Putamen (tissue), 1 donor: ENCODE measurements at regions not wholly inside any gene's neighbourhood (a gene's known extent, or its start where the extent isn't known, plus 50 kb on each side); places are given as distances from the start of the nearest gene placed in this dataset.

Experiments
- DNase-seq: peaks from one replicate; pipeline ENCODE4 v3.0.0-alpha.2; 2016; ENCODE audit warnings: low spot score

DNA sequence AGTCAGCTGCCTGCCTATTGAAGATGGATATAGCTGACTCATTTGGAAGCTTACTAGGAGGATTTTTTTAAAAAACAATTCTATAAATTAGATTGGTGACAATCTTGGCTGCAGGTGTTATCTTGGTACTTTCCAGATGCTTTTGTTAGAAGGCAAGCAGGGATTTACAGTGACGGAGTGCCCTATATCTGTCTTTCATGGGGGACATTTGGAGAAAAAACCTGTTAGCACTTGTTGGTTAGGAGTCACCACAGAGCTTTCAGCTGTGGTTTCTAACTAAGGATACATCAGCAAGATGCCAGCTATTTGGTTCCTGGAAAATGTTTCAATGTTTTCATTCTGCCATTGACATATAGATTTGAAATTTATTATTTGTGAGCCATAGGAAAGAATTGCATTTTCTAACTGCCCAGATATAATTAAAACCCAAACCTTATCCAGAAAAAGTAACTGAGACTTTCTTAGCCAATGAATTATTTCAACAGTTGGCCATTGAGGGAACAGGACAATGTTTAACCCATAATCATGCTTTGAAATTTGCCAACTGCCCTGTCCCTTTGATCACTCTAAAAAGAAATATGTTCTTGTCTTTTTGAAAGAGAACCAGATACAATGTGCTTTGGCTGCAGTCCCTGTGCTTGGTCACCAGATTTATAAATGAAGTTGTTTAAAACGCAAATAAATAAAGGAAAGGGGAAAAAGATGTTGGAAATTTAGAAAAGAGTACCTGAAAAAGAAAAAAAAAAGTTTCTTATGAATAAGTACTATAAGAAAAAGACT lies 761.0 kb upstream of the CXADR start:
- DNase-seq, result no peak

DNA sequence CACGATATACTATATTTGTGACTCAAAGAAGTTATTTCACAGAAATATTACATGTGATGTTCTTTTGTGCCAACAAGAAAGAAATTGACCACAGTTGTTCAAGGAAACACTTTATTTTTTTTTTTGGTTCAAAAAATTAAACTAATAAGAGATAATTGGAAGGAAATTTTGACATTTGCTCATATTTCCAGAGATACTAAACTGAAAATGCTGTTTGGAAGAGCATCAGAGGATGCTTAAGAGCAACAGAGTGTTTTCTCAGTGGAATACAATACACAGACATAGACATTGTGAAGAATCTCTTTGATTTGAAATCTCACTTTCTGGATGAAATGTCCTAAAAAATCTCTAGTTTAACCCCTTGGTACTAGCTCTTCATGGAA lies 760.4 kb upstream of the CXADR start:
- DNase-seq, result no peak

DNA sequence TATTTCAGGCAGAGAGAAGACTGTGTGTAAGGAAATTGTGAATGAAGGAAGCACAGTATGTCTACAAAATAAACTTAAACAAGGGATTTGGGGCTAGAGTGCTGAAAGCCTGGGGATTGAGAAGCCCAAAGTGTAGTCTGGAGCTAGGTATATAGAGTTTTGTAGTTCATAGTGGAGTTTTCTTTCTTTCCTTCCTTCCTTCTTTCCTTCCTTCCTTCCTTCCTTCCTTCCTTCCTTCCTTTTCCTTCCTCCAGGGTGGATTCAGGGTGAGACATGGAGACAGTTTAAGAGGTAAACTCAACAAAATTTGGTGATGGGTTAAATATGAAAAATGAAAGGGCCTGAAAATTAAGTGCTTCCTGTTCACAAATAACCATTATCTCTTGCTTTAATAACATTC lies 757.8 kb upstream of the CXADR start:
- DNase-seq, result no peak

DNA sequence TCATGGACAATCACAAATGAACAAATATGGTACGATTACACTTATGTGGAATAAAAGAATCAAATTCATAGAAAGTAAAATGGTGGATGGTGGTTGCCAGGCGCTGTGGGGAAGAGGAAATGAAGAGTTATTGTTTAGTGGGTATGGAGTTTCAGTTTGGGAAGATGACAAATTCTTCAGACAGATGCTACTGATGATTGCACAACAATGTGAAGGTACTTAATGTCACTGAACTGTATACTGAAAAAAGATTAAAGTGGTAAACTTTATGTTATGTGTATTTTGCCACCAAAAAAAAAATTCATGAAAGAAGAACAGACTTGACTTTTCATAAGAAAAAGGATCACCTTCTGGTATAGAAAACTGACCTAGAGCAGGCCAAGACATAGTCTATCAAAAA lies 745.6 kb upstream of the CXADR start:
- DNase-seq, result no peak

DNA sequence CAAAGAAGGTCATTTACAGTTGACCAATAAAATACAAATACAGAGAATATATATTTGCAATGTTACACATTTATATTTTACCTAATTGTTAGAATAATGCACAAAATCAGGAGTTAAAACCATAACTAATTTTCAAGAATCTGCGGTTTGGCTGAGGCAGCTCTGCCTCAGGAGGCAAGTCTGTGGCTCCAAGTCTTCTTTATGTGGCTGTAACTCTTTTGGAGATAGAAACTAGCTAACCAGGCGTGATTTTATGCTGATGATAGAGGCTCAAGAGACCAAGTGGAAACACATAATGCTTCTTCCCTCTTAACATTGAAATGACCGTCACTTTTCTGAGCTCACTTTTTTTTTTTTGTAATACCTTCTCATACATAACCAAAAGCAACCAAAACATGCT lies 744.7 kb upstream of the CXADR start:
- no peak for DNase-seq

DNA sequence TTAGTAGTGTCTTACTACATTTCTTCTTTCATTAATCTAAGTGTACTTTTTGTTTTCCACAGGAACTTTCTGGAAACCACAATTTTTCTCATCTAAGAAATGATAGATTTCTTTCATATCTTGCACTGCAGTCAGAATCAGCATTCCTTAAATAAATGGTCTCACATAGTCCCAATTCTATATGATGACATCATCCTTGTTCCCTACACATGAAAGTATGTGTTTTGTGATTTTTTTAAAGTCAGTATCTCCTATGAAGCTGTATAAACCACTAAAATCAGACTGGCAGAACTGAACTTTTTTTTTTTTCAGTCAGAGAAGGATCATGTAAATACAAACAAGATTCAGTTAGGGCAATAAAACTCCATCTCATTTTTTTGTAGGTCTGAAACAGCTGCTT lies 742.6 kb upstream of the CXADR start:
- DNase-seq, result no peak

DNA sequence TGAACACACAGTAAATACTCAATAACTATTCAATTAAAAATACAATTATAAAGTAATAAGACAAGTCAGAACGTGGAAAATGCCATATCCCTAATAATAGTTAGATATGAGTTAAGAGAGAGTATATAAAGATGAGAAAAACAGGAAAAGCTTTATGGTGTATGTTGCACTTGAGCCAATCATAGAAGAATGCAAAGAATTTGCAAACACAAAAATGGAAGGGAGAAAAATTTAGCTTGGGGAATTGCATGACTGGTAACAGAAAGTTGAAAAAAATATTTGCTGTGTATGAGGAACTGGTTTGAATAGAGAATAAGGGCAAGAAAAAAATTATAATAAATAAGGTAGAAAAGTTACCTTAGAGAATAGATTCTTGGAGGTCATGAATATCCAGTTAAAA lies 739.6 kb upstream of the CXADR start:
- no peak for DNase-seq

DNA sequence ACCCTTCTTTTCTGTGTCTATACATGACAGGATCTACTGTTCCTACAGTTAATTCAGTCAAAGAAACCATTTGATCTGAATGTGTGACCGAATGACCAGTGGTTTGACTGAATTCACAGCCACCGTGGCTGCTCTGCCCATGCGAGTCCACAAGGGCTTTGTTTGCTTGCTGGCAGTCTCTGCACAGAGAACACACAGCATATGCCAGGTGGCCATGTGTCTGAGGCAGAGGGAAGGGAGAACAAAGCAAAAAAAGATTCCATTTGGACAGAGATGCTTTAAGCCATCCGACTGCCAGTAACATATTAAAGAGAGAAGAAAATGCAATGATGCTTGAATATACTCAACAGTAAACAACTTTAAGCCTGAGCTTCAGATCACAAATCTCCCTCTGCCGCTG lies 737.8 kb upstream of the CXADR start:
- DNase-seq, result peak; percentile 37

DNA sequence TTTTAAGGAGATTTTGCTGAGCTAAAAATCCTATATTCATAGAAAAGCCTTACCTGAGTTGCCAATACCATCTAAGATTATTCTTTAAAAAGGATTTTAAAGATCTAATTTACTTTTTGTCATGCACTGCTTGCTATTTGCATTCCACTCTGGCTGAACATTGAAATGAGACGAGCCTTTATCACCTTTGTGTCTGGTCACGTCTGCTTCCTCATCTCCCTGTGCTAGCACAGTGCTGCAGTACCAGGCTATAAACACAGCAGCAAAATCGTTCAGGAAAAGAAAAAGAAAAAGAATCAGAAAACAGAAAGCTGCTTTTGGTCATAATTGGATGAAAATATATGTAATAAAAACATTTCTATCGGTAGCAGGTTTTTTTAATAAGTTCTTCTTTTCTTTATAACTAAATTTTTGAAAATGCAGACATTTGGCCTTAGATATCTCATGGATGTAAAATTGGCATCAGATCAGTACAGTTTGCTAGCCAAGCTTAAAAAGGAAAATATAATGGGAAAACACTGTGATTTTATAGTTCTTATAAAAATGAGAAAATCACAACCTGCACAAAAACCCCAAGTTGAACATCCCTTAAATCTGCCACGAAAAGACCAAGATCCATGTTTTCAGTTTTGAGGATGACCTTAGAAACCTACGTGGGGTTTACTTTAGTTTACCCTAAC lies 735.7 kb upstream of the CXADR start:
- DNase-seq, result no peak

DNA sequence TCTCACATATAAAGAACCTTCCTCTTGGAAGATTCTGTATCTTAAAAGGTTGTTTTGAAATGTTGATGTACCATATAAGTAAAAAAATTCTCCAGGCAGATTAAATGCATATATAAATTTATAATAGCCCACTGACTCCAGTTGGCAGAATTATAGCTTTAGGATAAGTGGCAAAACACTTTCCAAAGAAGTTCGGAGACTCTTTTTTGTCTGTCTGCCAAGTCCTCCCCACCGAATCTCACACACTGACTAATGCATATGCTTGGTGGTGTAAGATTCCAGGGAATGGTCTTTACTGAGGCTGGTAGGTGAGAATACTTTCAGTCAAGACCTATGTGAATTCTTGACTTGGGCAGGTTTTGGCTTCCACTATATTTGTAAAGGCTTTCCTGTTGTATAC lies 724.3 kb upstream of the CXADR start:
- no peak for DNase-seq

DNA sequence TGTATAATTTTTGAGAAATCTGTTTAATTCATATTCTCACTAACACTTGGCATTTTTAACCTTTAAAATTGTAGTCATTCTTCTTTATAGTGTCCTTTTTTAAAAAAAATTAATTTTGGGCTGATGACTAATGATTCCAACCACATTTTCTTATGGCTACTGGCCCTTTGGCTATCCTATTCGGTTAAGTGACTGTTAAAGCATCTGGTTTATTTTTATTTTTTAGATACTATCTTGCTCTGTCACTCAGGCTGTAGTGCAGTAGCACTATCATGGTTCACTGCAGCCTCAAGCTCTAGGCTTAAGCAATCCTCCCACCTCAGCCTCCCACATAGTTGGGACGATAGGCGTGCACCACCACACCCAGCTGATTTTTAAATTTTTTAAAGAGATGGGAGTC lies 723.2 kb upstream of the CXADR start:
- DNase-seq, result no peak

DNA sequence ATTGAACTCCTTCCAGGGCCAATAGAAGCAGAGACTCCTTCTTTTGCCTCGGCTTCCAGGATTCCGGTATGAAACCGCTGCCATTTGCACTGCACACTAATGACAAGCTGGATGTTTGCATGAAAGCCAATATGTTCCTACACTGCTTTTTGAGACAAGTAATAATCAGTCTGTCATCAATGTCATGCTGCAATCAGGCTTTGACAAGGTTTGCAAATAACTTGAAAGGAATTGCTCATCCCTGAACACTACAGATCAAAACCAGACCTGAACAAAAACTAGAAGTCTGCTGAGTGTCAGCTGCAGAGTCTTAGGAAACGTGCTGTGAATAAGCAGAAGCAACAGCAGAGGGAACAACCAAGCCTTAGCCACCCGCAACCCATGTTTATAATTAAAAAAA lies 720.7 kb upstream of the CXADR start:
- DNase-seq, result peak; percentile 9

DNA sequence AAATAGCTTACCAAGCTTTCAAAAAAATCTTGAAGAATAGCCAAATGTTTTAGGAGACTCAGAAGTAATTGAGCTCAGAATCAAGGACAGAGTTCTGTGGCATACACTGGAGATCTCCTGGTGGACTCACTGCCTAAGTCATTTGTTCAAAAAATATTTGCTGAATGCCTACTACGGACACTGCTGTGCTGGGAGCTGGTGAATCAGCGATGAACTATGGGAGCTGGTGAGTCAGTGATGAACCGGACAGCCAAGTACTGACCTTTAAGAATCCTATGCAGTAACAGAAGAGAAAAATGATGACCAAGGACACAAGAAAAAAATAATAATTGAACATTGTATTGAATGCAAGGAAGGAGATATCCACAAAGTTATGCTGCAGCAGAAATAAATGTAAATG lies 717.9 kb upstream of the CXADR start:
- DNase-seq, result no peak

DNA sequence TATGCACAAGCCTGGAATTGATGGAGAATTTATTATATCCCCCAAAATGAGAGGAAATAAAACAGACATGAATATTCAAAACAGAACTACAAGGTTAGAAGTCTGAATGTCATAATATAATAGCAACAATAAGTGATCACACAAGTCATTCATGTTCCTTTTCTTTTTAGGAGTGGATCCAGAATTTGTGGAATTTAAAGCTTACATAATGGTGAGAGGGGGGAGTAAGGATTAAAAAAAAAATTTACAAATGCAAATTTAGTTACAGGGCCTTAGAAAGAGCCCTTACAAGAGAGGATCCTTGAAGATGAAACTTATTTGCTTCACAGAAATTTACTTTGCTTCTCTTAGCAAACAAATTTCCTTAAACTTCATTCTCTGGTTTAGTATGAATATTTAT lies 716.1 kb upstream of the CXADR start:
- no peak for DNase-seq

DNA sequence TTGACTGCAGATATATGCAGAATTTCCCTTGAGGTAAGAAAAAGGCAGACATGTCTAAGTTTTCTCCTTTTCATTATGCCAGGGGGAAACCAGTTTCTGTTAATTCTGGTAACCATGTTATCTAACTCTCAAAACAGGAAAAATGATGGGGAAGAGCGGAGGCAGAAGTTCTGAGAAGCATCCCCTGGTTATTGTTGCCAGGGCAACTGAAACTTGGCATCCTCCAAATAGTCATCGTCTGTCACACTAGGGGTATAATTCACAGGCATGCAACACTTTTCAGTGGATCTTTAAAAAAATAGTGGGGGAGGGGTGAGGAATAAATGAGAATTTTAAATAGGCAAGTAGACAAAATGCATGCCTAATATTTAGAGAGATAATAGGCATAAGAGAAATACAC lies 715.3 kb upstream of the CXADR start:
- peak; percentile 19 for DNase-seq

DNA sequence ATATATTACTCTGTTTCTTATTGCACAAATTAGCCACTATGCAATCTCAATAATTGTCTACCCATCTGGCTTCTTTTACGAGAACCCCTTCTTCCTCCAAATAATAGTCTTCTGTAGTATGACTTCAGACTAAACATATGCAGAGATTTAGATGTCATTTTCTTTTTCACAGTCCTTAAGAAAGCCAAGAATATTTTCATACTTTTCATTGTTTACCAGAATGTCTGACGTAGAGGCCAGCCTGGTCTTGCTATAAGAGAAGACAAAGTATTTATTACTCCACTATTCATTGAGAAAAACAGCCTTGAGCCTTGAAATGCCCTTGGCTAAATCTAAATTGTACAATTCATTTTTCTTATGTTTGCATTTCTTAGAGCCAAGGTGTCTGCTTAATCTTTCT lies 714.9 kb upstream of the CXADR start:
- DNase-seq, result no peak

DNA sequence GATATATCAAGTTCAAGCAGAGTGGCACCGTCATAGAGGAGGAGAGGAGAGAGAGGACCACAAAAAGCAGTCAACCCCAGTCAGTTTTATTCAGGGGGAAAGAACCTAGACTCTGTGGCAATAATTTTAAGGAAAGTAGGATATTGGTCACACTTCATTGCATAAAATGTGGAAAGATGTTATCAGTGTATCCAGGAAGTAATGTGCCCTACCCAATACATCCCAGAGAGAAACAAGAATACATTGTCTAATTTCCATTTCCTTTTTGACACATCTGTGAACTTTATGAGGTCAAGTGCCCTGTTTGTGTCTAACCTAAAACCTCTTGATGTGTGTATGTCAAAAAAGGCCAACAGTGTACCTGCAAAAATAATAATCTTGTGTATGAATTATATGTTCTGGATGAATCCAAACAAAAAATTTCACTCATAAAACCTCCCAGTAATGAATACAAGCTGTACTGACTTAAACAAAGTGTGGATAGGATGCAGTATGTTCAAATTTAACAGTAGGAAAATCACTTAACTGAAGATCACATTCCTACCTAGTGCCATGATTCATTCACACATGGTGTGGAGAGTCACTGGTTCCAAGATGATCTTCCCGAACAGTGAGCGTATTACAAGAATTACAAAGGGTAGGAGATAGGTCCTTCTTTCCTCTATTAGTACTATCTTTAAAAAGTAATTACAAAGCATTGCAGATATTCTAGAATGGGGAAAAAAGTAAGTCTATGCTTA lies 712.1 kb upstream of the CXADR start:
- DNase-seq, result no peak

DNA sequence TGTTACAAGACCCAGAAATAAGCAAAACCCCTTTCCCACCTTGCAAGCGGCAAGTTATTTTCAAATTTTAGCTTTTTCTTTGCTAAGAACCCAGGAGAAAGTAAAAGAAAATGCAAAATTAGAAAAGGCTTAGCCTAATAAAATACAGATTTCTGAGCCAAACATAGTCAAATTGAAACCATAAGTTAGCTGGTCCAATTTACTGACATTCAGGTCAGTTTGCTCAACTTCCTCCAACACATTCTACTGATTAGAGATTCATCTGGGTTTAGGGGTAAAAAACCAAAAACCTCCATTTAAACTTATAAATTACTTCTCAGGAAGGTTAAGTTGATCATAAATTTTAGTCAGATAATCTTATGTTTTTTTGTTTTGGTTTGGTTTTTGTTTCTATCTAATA lies 701.8 kb upstream of the CXADR start:
- no peak for DNase-seq

DNA sequence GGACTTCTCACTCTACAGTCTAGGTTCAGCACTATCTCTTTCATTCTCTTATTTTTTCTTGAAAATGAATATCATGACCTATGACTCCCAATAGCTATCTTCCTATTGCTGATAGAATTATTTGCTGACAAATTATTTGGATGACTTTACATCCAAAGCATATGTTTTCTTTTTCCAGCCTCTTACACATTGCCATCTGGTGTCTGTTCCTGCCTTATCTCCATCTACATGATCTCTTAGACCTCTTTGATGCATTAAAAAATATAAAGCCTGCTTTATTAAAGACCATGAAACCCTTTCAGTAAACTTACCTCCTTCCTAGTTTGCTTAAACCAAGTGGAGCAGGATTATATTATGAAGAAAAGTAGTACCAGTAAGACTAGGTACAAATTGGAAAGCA lies 700.9 kb upstream of the CXADR start:
- no peak for DNase-seq

DNA sequence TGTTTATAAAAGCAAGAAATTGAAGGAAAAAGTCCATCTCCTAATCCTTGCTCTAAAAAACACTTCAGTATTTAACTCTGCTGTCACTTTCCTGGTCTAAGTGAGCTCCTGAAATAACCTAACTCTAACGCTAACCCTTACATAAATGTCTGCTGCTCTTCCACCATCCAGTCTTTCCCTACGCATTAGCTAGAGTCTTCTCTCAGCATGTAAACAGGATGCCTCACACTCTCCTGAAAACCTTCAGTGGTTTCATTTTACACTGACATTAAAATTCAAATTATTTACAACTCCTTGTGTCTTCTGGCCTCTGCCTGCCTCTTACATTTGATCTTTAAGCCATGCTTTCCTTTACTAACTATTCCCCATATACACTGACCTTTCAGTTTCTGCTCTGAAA lies 697.6 kb upstream of the CXADR start:
- DNase-seq, result no peak

DNA sequence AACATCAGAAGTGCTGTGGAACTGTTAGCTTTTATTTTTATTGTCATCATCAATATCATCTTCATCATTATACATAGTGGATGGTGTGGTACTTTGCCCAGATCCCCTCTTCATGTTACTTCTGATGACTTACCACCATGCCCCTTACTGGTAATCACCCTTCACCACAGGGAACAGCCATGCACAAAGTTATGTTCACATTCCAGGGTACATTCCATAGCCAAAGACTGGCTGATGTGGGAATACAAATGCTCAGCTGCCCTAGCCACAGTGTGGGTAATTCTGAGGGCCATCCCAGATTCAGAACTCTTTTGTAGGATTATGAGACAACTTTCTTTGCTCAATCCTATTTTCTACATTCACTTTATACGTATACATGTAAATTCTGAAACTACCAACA lies 691.3 kb upstream of the CXADR start:
- DNase-seq, result no peak

DNA sequence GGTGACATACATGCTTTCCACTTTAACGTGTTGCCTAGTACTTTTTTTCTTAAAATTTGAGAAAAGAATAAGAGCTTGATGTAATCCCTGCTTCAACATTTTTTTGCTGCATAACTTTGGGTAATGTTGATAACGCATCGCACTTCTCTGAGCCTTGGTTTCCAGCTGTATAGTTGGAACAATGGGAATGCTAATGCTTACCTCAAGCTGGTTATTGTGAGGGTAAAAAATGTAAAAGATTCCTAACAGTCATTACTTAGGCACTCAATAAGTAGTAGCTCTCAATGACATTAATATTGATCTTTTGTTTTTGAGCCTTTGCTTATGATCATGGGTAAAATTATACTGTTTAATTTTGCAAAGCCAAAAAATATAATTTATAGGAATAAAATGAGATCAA lies 683.3 kb upstream of the CXADR start:
- no peak for DNase-seq

DNA sequence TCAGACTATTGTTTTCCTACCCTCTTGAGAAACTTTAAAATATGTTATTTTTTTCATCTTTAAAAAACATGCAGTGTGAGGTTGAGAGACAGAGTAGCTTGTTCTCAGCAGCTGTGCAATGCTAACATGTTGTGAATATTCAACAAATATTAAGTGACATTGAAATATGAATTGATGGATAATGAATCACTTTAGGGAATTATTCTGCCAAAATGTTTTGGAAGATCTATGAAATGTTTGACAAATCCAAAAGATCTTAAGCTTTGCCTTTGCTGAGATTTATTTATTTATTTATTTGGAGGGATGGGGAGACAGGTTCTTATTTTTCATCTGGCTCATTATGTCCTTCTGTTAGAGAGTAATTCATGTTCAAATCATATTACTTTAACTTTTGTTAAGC lies 680.1 kb upstream of the CXADR start:
- no peak for DNase-seq
